LNCaP clone FGC (cell line): ENCODE measurements at regions not wholly inside any gene's neighbourhood (a gene's known extent, or its start where the extent isn't known, plus 50 kb on each side); places are given as distances from the start of the nearest gene placed in this dataset.

ENCODE experiments used
- DNase-seq: peaks from one replicate; pipeline ENCODE4 v3.0.0-alpha.2; 2011; ENCODE audit warnings: low read depth
- H3K4me3 ChIP-seq: 2 replicates; pipeline ENCODE4 v1.5.1; 2011; ENCODE audit warnings: mild to moderate bottlenecking, low read depth, low read length, control low read depth
- TF ChIP-seq, protein P1 (sequence below): IDR thresholded peaks from 2 replicates; pipeline ENCODE4 v1.5.1; 2012; ENCODE audit warnings: mild to moderate bottlenecking; ENCODE audit not compliant: control insufficient read depth, insufficient read depth; ENCODE audit errors: extremely low read depth

DNA sequence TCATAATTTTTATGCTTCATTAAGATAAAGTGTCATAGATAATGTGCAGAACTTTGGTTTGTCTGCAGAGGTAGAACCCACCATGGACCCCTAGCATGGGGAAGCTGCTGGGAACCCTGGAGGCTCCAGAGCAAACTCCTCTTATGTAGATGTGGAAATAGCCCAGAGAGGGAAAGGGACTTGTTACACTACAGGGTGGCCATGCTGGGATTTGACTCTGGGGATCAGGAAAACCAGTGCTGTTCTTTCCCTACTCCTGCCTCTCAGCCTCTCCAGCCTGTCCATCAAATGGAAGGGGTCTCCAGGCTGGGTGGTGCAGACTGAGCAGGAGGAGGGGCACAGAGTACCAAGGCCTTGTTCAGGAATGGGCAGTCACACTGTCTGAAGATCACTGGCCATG is 54.2 kb downstream of the MSX1 start:
- no peak for DNase-seq
- no peak overlapping the region for H3K4me3 ChIP-seq
- TF ChIP-seq, protein P1, sequence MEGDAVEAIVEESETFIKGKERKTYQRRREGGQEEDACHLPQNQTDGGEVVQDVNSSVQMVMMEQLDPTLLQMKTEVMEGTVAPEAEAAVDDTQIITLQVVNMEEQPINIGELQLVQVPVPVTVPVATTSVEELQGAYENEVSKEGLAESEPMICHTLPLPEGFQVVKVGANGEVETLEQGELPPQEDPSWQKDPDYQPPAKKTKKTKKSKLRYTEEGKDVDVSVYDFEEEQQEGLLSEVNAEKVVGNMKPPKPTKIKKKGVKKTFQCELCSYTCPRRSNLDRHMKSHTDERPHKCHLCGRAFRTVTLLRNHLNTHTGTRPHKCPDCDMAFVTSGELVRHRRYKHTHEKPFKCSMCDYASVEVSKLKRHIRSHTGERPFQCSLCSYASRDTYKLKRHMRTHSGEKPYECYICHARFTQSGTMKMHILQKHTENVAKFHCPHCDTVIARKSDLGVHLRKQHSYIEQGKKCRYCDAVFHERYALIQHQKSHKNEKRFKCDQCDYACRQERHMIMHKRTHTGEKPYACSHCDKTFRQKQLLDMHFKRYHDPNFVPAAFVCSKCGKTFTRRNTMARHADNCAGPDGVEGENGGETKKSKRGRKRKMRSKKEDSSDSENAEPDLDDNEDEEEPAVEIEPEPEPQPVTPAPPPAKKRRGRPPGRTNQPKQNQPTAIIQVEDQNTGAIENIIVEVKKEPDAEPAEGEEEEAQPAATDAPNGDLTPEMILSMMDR = no peak

DNA sequence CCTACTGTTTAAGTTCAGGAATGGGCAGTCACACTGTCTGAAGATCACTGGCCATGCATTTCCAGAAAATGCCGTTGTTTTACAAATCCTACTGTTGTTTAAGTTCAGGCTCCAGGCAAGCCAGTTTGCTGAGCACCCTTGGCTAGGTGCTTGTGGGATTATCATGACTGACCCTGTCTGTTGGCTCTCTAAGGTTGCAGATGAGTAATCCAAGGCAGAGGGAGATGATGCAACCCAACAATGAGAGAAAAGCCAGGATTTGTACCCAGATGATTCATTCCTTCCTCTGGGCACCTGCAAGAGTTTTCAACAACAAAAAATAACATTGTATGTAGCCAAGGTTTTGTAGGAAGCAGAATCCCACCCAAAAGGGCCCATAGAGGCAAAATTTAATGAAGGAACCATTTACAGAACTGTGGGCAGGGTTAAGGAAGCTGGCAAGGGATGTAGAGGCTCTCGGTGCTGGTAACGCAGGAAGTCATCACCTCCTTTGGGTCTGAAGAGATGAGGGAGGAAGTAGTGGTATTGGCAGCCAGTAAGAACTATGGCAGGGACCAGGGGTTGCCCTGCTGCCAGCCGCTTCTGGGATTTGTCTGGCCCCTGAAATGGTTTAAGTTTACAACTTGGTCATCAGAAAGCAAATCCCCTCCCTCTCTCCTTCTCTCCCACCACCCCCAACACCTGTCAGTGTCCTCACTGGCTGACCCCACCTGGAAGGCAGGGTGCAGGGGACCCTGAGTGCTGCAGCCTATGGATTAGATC is 54.8 kb downstream of the MSX1 start:
- H3K4me3 ChIP-seq = no peak overlapping the region
- DNase-seq = no peak
- TF ChIP-seq, protein P1 = no peak

- no peak for DNase-seq
- TF ChIP-seq, protein P1 = no peak
- H3K4me3 ChIP-seq = no peak overlapping the region
Observed at GRCh38 chr4:4914965-4915845, 55.7 kb downstream of the MSX1 start.

- H3K4me3 ChIP-seq = no peak overlapping the region
- no peak for DNase-seq
- TF ChIP-seq, protein P1 = no peak
Observed at GRCh38 chr4:4918067-4918466, 58.6 kb downstream of the MSX1 start.

DNA sequence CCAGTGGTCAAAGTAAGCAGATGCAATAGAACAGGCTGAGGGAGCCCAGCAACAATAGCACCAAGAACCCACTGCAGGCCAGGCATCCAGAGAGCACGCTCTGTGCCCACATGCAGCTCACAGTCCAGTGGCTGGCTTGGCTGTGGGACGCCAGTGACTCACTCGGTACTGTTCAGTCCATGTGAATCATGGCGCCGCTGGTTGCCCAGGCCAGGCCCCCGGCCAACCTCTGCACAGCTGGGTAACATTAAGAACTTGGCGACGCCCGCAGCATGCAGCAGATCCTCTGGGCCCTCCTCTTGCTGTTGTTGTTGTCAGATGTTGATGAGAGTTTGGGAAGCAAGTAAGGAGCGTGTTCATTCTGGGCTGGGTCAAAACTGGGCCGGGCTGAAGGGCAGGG is 60.5 kb downstream of the MSX1 start:
- H3K4me3 ChIP-seq = no peak overlapping the region
- TF ChIP-seq, protein P1 = no peak
- DNase-seq = no peak

- DNase-seq = no peak
- no peak overlapping the region for H3K4me3 ChIP-seq
- TF ChIP-seq, protein P1 = no peak
Observed at GRCh38 chr4:4921077-4921476, 61.6 kb downstream of the MSX1 start.
